NCI-H2107 treated with DMSO at 0.1 percent for 48 hours (cell line): ENCODE measurements at regions not wholly inside any gene's neighbourhood (a gene's known extent, or its start where the extent isn't known, plus 50 kb on each side); places are given as distances from the start of the nearest gene placed in this dataset.

Source experiments
- DNase-seq: peaks from one replicate; lab custom pipeline; 2025; ENCODE audit not compliant: unreplicated experiment; lab: John Stamatoyannopoulos, UW

GRCh38 chr2:165033402-165033801 lies 78.1 kb upstream of the SLC38A11 start:
- DNase-seq = no peak

- DNase-seq = no peak
Measured at GRCh38 chr2:165032559-165032958, 77.2 kb upstream of the SLC38A11 start.

GRCh38 chr2:165024199-165024598 lies 68.9 kb upstream of the SLC38A11 start:
- no peak for DNase-seq

- DNase-seq = no peak
Measured at GRCh38 chr2:165022781-165023180, 67.5 kb upstream of the SLC38A11 start.

GRCh38 chr2:165017966-165018596 lies 62.8 kb upstream of the SLC38A11 start:
- peak; percentile 8 for DNase-seq

GRCh38 chr2:165016772-165017411 lies 61.6 kb upstream of the SLC38A11 start:
- peak; percentile 51 for DNase-seq

- peak; percentile 45 for DNase-seq
Measured at GRCh38 chr2:165015052-165015642, 59.8 kb upstream of the SLC38A11 start.

- no peak for DNase-seq
Measured at GRCh38 chr2:165013944-165014619, 58.8 kb upstream of the SLC38A11 start.

GRCh38 chr2:165011199-165011598 lies 55.9 kb upstream of the SLC38A11 start:
- DNase-seq = no peak

- DNase-seq = no peak
Measured at GRCh38 chr2:165010556-165010955, 55.2 kb upstream of the SLC38A11 start.

- DNase-seq = no peak
Measured at GRCh38 chr2:165009466-165009865, 54.1 kb upstream of the SLC38A11 start.

- DNase-seq = no peak
Measured at GRCh38 chr2:165008730-165009315, 53.5 kb upstream of the SLC38A11 start.

GRCh38 chr2:165007161-165007744 lies 51.9 kb upstream of the SLC38A11 start:
- no peak for DNase-seq
